ENCODE measurements at regions not wholly inside any gene's neighbourhood (a gene's known extent, or its start where the extent isn't known, plus 50 kb on each side); places are given as distances from the start of the nearest gene placed in this dataset.
A peak's percentile ranks its signal among the peaks of the same experiment; 100 is the strongest.

GRCh38 chr2:122238006-122238559 is 482.6 kb downstream of the TSN start:
- no peak for DNase-seq

DNA sequence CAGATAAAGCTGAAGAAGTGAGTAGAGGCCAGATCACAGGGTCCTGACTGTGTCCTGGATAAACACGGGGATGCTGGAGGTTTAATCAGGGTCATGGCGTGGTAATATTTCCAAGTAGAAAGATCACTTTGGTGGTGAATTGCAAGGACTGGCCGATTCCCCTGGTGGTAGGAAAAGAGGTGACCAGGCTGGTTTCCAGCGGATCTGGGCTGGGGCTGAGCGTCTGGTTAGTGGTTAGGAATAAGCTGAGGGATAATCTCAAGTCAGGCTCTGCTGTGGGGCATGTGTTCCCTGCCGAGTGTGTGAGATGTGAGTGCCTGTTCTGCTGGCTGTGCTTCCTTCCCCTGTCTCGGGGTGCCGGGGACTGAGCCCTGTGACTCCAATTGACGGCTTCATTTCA is 484.0 kb downstream of the TSN start:
- no peak for DNase-seq

- DNase-seq: no peak
These were observed 489.3 kb downstream of the TSN start for GRCh38 chr2:122244598-122245229.

DNA sequence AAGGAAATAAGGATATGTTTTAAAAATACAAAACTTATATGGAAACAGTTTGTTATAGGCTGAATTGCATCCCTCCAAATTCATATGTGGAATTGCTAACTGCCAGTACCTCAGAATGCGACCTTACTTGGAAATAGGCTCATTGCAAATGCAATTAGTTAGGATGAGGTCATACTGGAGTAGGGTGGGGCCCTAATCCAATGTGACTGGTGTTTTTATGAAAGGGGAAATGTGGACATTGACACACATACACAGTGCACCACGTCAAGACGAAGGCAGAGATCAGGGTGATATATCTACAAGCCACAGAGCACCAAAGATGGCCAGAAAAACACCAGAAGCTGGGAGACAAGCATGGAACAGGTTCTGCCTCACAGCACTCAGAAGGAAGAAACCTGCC is 494.2 kb downstream of the TSN start:
- no peak for DNase-seq

DNA sequence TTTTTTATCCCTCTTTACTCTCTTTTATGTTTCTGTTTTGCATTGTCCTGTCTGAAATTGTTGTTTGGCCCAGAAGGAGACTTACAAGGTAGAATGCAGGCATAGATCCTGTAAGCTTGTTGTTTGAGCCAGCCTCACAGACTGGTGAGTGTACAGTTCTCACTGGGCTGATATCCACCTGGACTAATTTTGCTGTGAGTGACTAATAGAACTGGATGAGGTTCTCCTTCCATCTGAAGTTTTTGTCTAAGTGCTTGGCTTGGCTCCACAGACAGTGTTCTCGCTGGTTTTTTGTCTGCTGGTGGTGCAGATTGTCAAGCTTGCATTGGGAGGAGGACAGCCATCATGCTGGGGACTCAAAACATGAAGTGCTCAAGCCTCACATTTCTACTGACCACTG is 495.7 kb downstream of the TSN start:
- DNase-seq: no peak

GRCh38 chr2:122251566-122251965 is 496.1 kb downstream of the TSN start:
- no peak for DNase-seq

DNA sequence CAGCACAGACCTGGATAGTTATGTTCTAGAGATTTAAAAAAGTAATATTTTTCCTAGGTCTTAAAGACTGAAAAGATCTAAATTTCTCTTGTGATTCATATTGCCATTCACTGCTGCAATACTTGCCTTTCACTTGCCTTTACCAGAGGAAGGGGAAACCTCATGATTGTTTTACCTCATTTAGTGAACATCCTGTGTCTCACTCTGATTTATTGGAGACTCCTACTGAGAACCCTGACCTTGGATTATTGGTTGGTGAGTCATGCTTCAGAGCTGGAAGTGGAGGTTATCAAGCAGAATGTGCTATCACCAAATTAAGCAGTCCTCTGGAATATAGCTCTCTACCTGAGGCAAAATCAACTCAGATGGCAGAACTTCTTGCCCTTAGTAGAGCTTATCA is 500.5 kb downstream of the TSN start:
- no peak for DNase-seq

DNA sequence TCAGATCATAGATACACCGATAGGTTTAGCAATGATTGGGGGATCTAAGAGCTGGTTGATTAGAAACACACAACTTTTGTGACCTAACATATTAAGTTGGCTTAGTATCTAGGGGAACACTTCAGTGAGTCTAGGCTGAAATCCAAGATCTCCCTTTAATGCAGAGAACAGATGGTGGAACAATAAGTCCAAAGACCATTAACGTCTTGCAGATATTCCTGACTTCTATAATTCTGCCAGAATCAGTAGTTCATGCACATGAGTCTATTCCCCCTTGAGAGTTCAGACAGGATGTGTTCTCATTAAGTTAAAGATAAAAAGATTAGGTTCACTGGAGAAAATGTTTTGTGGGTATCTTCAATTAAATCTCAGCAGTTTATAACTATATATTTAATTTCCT is 506.5 kb downstream of the TSN start:
- no peak for DNase-seq

GRCh38 chr2:122263746-122264145 is 508.3 kb downstream of the TSN start:
- DNase-seq: no peak

DNA sequence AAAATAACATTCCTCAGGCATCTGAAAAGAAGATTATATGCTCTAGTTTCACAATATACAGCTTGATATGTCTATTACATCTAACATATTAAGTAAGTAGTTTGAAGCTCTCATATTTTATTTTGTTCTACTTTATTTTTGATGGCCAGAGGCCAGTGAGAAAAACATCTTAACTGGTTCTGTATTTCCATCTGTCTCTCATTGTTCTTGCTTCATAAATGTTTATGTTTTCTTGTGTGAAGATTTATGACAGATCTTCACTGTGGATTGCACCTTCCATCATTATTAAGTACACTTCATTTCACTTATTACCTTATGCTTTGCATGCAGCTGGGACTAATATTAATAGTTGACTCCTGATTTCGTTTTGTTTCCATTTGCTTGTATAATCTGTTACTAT is 511.2 kb downstream of the TSN start:
- no peak for DNase-seq

GRCh38 chr2:122267947-122268346 is 512.5 kb downstream of the TSN start:
- DNase-seq: no peak

DNA sequence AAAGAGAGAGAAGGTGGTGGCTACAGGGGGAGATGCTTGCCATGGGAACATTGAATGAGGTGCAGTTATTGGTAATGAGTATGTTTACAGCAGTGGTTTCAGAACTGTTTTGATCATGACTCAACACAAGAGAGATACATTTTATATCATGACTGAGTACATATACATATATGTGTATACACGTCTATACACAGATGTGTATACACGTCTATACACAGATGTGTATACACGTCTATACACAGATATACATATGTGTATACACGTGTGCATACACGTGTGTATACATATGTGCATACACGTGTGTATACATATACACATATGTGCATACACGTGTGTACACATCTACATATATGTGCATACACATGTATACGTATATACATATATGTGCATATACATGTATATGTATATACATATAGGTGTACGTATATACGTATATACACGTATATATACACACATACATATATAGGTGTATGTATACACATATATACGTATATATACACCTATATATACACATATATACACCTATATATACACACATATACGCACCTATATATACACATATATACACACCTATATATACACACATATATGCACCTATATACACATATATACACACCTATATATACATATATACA is 518.5 kb downstream of the TSN start:
- no peak for DNase-seq

DNA sequence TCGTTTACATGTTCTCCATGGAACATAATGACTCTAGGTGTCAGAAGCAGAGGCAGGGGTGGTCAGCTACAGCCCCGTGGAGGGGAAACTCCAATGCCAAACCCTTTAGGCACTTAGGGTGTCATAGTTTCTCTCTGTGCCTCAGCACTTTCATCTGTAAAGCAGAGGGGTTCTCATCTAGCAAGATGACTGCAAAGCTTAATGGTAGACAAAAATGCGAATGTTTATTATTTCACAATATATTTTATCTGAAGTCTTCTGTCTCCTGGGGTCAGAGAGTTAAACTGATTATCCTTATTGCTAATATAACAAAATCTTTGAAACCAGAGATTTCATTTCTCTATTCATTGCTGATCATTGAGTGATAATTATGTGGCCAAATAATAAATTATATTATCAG is 522.5 kb downstream of the TSN start:
- DNase-seq: no peak

- DNase-seq: no peak
These were observed 545.3 kb downstream of the TSN start for GRCh38 chr2:122300758-122301157.

- no peak for DNase-seq
These were observed 552.3 kb downstream of the TSN start for GRCh38 chr2:122307763-122308162.

DNA sequence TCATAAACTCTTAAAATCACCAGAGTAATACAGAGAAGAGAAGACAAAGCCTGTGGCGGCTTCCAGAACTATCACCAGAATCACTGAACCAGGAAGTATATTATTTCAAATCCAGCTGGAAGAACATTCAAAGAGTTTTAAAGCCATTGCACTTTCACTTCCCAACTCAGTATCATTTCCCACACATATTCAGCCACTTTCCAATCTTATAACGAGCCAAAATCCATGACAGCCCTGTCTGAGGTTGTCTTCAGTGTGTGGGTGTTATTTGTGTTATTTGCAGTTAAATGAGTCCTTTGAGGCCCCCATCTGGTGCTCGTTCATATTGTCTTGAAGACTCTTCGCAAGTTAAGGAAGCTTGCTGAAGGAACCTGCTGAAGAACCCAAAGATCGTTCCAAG is 559.9 kb downstream of the TSN start:
- DNase-seq: no peak

DNA sequence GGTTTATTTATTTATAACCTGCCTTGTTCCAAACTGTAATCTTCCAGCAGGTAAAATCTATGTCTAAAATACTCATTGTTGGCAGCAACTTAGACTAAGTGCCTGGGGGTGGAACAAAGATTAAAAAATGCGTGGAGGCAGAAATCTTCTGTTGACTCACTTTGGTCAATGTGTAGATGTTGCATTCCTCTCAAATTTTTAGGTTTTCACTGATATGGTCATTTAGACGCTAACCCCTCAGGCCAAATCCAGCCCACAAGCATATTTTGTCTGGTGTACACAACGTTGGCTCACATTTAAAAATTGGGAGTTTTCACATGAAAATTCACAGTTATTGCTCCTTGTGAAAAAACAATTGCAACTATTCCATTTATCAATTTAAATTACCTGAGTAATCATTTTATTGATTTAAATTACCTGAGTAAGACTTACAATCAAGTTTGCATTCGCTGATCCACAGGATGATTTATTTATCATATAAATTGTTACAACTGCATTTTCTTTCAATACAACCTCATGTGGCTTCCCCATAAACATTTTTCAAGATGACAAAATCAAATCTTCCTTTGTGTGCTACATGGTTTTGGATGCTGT is 564.2 kb downstream of the TSN start:
- no peak for DNase-seq

- DNase-seq: no peak
These were observed 567.4 kb downstream of the TSN start for GRCh38 chr2:122322815-122323214.

DNA sequence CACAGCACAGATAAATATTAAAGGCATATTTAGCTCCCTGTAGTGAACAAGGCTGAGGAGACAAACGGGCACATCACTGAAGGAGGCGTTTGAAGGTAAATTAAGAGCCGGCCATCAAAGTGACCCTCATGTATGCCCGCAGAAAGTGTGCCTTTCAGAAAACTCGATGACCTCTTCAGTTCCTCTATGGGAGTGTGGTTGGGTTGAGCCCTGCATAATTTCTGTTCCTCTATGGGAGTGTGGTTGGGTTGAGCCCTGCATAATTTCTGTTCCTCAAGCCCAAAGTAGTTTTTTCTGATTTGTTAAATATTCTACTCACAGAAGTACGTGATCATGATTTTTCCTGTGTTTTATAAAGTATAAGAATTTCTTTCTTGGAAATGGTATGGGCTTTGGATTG is 568.5 kb downstream of the TSN start:
- no peak for DNase-seq

DNA sequence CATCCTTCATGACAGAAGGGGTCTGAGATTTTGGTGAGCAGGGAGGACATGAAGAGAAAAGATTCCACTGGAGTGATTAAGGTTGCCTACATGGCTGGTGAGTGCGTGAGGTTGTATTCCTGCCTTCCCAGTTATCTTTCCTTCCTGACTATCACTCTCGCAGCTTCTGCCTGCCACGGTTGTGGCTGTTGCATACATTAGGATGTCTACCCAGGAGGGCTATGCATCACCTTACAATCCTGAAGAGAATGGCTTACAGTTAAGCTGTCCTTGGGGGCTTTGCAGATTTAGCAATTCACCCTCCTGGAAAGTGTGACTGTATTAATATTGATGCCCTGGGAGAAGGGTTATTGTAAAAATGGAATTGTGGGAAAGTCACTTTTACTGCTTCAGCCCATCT is 571.0 kb downstream of the TSN start:
- DNase-seq: no peak

DNA sequence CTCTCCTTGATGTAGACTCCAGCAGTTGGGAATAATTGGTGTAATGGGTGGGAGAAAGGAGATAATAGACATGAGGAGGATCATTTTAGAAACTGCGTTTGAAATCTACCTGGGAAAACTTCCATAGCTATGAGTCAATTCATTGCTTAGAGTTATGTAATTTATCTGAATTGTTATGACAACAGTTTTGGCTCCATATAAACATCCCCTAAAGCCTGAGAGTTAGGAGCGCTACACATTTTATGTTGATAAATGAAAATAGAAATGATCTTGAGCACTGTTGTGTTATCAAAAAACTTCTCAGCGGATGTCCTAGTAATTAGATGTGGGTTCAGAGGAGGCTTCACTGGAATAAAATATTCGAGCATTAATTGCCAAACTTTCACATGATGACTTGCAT is 573.4 kb downstream of the TSN start:
- no peak for DNase-seq

- DNase-seq: no peak
These were observed 573.8 kb downstream of the TSN start for GRCh38 chr2:122329278-122329677.

DNA sequence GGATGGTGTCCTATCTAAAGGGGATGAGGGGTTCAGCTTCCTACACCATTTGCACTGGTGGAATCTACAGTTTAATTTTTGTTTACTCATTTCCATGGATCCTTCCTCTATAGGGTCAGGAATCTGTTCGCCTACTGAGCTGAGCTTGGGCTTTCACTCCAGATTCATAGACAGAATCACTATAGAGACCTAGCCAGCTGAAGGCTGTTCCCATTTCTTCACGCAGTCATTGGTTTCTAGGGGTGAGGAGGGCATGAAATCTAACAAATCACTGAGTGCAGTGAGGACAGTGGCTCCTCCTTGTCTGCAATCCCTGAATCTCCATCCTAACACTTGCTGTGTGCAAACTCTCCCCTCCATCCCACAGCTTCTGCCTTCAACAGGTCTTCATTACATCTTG is 578.5 kb downstream of the TSN start:
- DNase-seq: no peak

GRCh38 chr2:122338000-122338399 is 582.5 kb downstream of the TSN start:
- DNase-seq: no peak

DNA sequence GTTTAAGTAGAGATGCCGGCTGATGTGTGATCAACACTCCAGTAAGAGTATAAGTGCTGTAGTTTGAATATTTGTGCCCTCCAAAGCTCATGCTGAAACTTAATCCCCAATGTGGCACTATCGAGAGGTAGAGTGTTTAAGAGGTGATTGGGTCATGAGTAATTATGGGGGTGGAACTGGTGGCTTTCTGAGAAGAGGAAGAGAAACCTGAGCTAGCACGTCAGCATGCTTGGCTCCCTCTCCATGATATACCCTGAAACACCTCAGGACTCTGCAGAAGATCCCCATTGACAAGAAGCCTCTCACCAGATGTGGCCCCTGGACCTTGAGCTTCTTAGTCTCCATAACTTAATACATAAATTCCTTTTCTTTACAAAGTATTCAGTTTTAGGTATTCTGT is 584.8 kb downstream of the TSN start:
- peak; percentile 74 for DNase-seq
